ENCODE measurements at regions not wholly inside any gene's neighbourhood (a gene's known extent, or its start where the extent isn't known, plus 50 kb on each side); places are given as distances from the start of the nearest gene placed in this dataset.

GRCh38 chr4:116183241-116183640 lies 902.1 kb downstream of the TRAM1L1 start:
- no peak for DNase-seq
- no peak overlapping the region for H3K4me3 ChIP-seq (ENCODE audit: insufficient read depth, low read depth, low read length)
- no peaks in the 10 kb centered on the region for H3K9me1 ChIP-seq (ENCODE audit: insufficient read depth, low read length)
- in situ Hi-C loops (cut with MboI; ENCODE audit: low sequenced_read_pairs): no loop called here
- H3K9ac ChIP-seq (ENCODE audit: low read depth, low read length): no peak overlapping the region
- CTCF ChIA-PET: no interaction called here
- no peak overlapping the region for H2AK5ac ChIP-seq (ENCODE audit: low read depth, low read length)
- H2BK5ac ChIP-seq (ENCODE audit: low read depth, low read length, poor library complexity, severe bottlenecking): no peak overlapping the region
- H3K18ac ChIP-seq (ENCODE audit: low read depth, low read length): no peak overlapping the region
- intact Hi-C loops (cut with micrococcal nuclease): no loop called here
- H3K36me3 ChIP-seq (ENCODE audit: control insufficient read depth, insufficient read depth, low read length): no peaks in the 10 kb centered on the region
- BruUV-seq (replicated peaks): no TSS peak
- TF ChIP-seq CHD1 (IDR thresholded peaks at IDR 0.05; ENCODE audit: low read depth, low read length) (no peak), BHLHE40 (IDR thresholded peaks at IDR 0.05; ENCODE audit: low read depth, low read length) (no peak), USF2 (IDR thresholded peaks at IDR 0.05; ENCODE audit: low read depth, low read length) (no peak), ELK1 (IDR thresholded peaks at IDR 0.05; ENCODE audit: borderline replicate concordance, low read depth, low read length) (no peak), SMC3 (IDR thresholded peaks at IDR 0.05; ENCODE audit: low read depth, low read length) (no peak), FOS (IDR thresholded peaks at IDR 0.05; ENCODE audit: low read depth, low read length) (no peak), MXI1 (IDR thresholded peaks at IDR 0.05; ENCODE audit: borderline replicate concordance, low read depth, low read length) (no peak), CEBPB (IDR thresholded peaks at IDR 0.05; ENCODE audit: low read depth, low read length) (no peak), NFE2L2 (IDR thresholded peaks at IDR 0.05; ENCODE audit: low read depth, low read length) (no peak), MAZ (IDR thresholded peaks at IDR 0.05; ENCODE audit: borderline replicate concordance, low read depth, low read length) (no peak), RFX5 (IDR thresholded peaks at IDR 0.05; ENCODE audit: low read depth, low read length) (no peak), RCOR1 (IDR thresholded peaks at IDR 0.05; ENCODE audit: insufficient replicate concordance, low read length) (no peak)
- H2BK120ac ChIP-seq (ENCODE audit: low read depth, low read length): no peak overlapping the region
- H4K91ac ChIP-seq (ENCODE audit: insufficient read depth, low read depth, low read length): no peak overlapping the region
- no peaks in the 10 kb centered on the region for H3K79me1 ChIP-seq (ENCODE audit: low read depth in 1 of 2, low read length in 2 of 2)
- H3K14ac ChIP-seq (replicated peaks; ENCODE audit: low read depth, low read length): no peak overlapping the region
- no peak overlapping the region for H3K4me2 ChIP-seq (ENCODE audit: low read depth, low read length)
- no peak overlapping the region for H4K8ac ChIP-seq (ENCODE audit: low read depth in 2 of 2, low read length in 2 of 2)
- H3K56ac ChIP-seq (ENCODE audit: extremely low read depth, insufficient read depth, low read length): no peak overlapping the region
- dilution Hi-C loops (cut with HindIII; ENCODE audit: low sequenced_read_pairs, unreplicated experiment): no loop called here
- POLR2A ChIA-PET (ENCODE audit: unreplicated experiment): no interaction called here
- H2BK15ac ChIP-seq (ENCODE audit: low read depth, low read length): no peak overlapping the region
- H3K4ac ChIP-seq (ENCODE audit: low read depth, low read length): no peak overlapping the region
- H2AK9ac ChIP-seq (replicated peaks; ENCODE audit: low read depth, low read length, poor library complexity): no peak overlapping the region
- no peak overlapping the region for H3K27ac ChIP-seq (ENCODE audit: insufficient read depth, low read length)
- no peaks in the 10 kb centered on the region for H3K4me1 ChIP-seq (ENCODE audit: control insufficient read depth, insufficient read depth, low read length)
- ATAC-seq (ENCODE audit: low read depth): no peak
- H3K23ac ChIP-seq (ENCODE audit: low read depth, low read length): no peak overlapping the region
- H4K5ac ChIP-seq (ENCODE audit: low read depth, low read length): no peak overlapping the region
- H3K9me3 ChIP-seq (ENCODE audit: control insufficient read depth, insufficient read depth, low read length): peaks cover 1% of the 10 kb centered on the region; the same call in 1 of the 2 replicates
- H2AFZ ChIP-seq (replicated peaks; ENCODE audit: low read length, poor library complexity): no peak overlapping the region
- no peaks in the 10 kb centered on the region for H4K20me1 ChIP-seq (ENCODE audit: insufficient read depth, low read length)
- no peaks in the 10 kb centered on the region for H3K27me3 ChIP-seq (ENCODE audit: control insufficient read depth, insufficient read depth, low read length)
- H2BK20ac ChIP-seq (ENCODE audit: low read depth, low read length): no peak overlapping the region

Measured in IMR-90 (cell line).